ENCODE measurements at regions not wholly inside any gene's neighbourhood (a gene's known extent, or its start where the extent isn't known, plus 50 kb on each side); places are given as distances from the start of the nearest gene placed in this dataset.

- Histone ChIP-seq H3K9me3 (ENCODE audit: control insufficient read depth, insufficient read depth, low read depth, low read length) (no peaks in the 10 kb centered on the region), H3K4me1 (ENCODE audit: control insufficient read depth, insufficient read depth, low read length) (no peaks in the 10 kb centered on the region), H3K36me3 (ENCODE audit: control insufficient read depth in 2 of 2, insufficient read depth in 1 of 2, low read length in 2 of 2) (no peaks in the 10 kb centered on the region), H3K27ac (ENCODE audit: extremely low read depth, low read depth, low read length) (no peak overlapping the region), H3K4me3 (ENCODE audit: low read depth, low read length) (no peak overlapping the region)
- ChIA-PET CTCF (no interaction called here), POLR2A (no interaction called here)
- TF ChIP-seq HOXC10 (CRISPR knock-in tag; IDR thresholded peaks at IDR 0.05) (no peak), ZBTB11 (tag by site-specific recombination; conservative IDR thresholded peaks at IDR 0.05; ENCODE audit: low read depth) (no peak), ZNF221 (tag by site-specific recombination; IDR thresholded peaks at IDR 0.05; ENCODE audit: borderline replicate concordance) (no peak), ZNF175 (tag by site-specific recombination; IDR thresholded peaks at IDR 0.05) (no peak), KLF1 (tag by site-specific recombination; IDR thresholded peaks at IDR 0.05) (no peak), ZBTB6 (tag by site-specific recombination; IDR thresholded peaks at IDR 0.05) (no peak)
Measured at GRCh38 chr13:82625717-82626116, 1256.6 kb downstream of the SLITRK1 start.

- POLR2A ChIA-PET = no interaction called here
- Histone ChIP-seq H3K4me3 (ENCODE audit: low read depth, low read length) (no peak overlapping the region), H3K27ac (ENCODE audit: extremely low read depth, low read depth, low read length) (no peak overlapping the region), H3K9me3 (ENCODE audit: control insufficient read depth, insufficient read depth, low read depth, low read length) (no peaks in the 10 kb centered on the region), H3K36me3 (ENCODE audit: control insufficient read depth in 2 of 2, insufficient read depth in 1 of 2, low read length in 2 of 2) (no peaks in the 10 kb centered on the region), H3K4me1 (ENCODE audit: control insufficient read depth, insufficient read depth, low read length) (no peaks in the 10 kb centered on the region)
- CTCF ChIA-PET = no interaction called here
- TF ChIP-seq TRIM28 (IDR thresholded peaks at IDR 0.05; ENCODE audit: borderline replicate concordance, low read length) (peak; percentile 14; the same call in 1 of the 2 replicates), ZNF366 (tag by site-specific recombination; conservative IDR thresholded peaks at IDR 0.05) (no peak), ZNF514 (tag by site-specific recombination; IDR thresholded peaks at IDR 0.05) (no peak)
Measured at GRCh38 chr13:82615043-82615442, 1267.2 kb downstream of the SLITRK1 start.

GRCh38 chr13:82614086-82614485 lies 1268.2 kb downstream of the SLITRK1 start:
- no peaks in the 10 kb centered on the region for H3K36me3 ChIP-seq (ENCODE audit: control insufficient read depth in 2 of 2, insufficient read depth in 1 of 2, low read length in 2 of 2)
- H3K9me3 ChIP-seq (ENCODE audit: control insufficient read depth, insufficient read depth, low read depth, low read length) = no peaks in the 10 kb centered on the region
- no peak overlapping the region for H3K27ac ChIP-seq (ENCODE audit: extremely low read depth, low read depth, low read length)
- H3K4me1 ChIP-seq (ENCODE audit: control insufficient read depth, insufficient read depth, low read length) = no peaks in the 10 kb centered on the region
- POLR2A ChIA-PET = no interaction called here
- CTCF ChIA-PET = no interaction called here
- no peak overlapping the region for H3K4me3 ChIP-seq (ENCODE audit: low read depth, low read length)
- TF ChIP-seq ZNF768 (tag by site-specific recombination; IDR thresholded peaks at IDR 0.05) (no peak), GLIS1 (tag by site-specific recombination; IDR thresholded peaks at IDR 0.05) (no peak), ZSCAN23 (tag by site-specific recombination; IDR thresholded peaks at IDR 0.05) (no peak), ZBTB48 (tag by site-specific recombination; IDR thresholded peaks at IDR 0.05) (no peak), ZNF449 (tag by site-specific recombination; IDR thresholded peaks at IDR 0.05) (no peak), ZNF138 (tag by site-specific recombination; IDR thresholded peaks at IDR 0.05; ENCODE audit: borderline replicate concordance) (no peak), ZNF324 (tag by site-specific recombination; IDR thresholded peaks at IDR 0.05) (no peak), ZNF133 (tag by site-specific recombination; IDR thresholded peaks at IDR 0.05) (no peak), INSM2 (tag by site-specific recombination; IDR thresholded peaks at IDR 0.05) (no peak), ZNF837 (tag by site-specific recombination; IDR thresholded peaks at IDR 0.05) (no peak), BCL11B (tag by site-specific recombination; IDR thresholded peaks at IDR 0.05; ENCODE audit: low read depth) (no peak)
